NCI-H82 treated with DMSO at 0.1 percent for 48 hours (cell line): ENCODE measurements at regions not wholly inside any gene's neighbourhood (a gene's known extent, or its start where the extent isn't known, plus 50 kb on each side); places are given as distances from the start of the nearest gene placed in this dataset.

Source experiments
- DNase-seq: peaks from one replicate; lab custom pipeline; 2025; ENCODE audit not compliant: unreplicated experiment; lab: John Stamatoyannopoulos, UW

- DNase-seq, result no peak
Observed at GRCh38 chr5:93010037-93010436, 571.0 kb downstream of the NR2F1-AS1 start.

DNA sequence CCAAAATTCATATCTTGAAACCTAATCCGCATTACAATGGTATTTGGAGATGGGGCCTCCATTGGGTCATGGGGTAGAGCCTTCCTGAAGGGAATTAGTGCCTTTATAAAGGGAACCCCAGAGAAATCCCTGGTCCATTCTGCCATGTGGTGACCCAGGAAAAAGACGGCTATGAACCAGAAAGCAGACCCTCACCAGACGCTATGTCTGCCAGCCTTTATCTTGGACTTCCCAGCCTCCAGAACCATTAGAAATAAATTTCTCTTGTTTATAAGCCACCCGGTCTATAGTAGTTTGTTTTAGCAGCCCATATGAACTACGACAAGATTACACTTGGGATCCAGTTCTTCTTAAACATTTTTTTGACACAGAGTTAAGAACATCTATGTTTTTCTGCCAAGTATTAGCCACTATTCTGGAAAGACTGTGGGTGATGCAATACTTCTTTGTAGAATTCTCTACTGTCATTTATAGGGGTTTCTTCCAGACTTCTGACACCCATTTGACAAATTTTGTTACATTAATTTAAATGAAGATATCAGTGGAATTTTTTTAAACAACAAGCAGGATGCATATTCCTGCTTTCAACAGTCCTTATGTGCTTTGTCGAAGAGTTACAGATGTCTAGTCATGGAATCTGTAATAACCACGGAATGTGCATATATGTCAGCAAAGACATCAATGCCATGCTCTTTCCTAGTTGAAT lies 572.4 kb downstream of the NR2F1-AS1 start:
- DNase-seq, result no peak

GRCh38 chr5:93006915-93007314 lies 574.1 kb downstream of the NR2F1-AS1 start:
- no peak for DNase-seq

DNA sequence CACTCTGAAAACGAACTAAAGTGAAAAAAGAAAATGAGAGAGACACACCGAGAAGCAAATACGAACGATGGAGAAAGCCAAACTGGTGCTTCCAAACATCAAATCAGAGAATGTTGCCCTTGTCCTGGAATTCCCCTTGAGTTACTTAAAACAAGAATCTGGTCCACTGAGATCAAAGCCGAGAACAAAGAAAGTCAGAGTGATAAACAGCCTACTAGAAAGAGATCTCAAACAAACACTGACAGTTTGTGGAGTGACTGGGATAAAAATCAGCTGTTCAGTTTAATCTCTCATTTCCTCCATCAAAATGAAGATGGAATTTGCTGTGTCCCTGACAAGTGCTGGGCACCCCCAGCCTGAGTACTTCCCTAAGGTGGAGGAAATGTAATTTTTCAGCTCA lies 582.6 kb downstream of the NR2F1-AS1 start:
- DNase-seq, result no peak

GRCh38 chr5:92994392-92994791 lies 586.6 kb downstream of the NR2F1-AS1 start:
- no peak for DNase-seq

GRCh38 chr5:92992073-92992472 lies 588.9 kb downstream of the NR2F1-AS1 start:
- DNase-seq, result no peak

DNA sequence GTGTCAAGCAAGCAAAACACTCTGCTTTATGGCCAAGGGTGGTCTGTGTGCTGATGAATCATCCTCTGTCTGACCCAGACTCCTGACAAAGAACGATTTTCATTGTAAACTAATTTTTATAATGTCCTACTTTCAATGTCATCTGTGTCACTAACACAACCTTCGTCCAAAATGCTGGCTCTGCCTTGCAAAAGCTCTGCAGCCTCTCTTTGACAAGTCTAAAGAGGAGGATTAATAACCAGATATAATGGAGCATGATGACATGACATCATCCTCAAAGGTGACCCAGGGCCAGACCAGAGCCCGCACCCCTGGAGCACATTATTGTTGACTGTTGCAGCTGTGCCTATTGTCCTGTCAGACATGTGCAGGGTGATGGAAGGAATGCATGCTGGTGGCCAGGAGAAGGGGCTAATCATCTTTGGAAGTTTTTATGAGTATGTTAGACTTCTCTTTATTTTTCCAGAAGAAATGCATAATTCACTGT lies 589.4 kb downstream of the NR2F1-AS1 start:
- no peak for DNase-seq

DNA sequence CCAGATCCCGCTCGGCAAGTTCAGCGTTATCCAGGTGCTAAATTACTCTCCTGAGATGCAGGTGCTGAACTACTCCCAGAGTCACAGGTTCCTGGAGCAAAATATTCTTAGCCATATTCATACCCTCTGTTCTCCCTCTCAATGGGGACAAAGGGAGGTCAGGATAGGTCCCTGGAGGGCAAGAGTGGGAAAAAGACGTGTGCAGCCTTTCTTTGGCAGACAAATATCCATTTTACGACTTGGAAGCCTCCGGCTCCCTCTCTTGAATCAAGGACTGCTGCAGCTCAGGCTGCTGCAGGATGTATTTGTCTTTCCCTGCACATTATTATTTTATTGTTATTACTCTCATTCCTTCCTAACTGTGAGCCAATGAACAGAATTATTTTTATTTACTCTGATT lies 590.2 kb downstream of the NR2F1-AS1 start:
- DNase-seq, result no peak

- no peak for DNase-seq
Observed at GRCh38 chr5:92981001-92981400, 600.0 kb downstream of the NR2F1-AS1 start.

- DNase-seq, result no peak
Observed at GRCh38 chr5:92980491-92980890, 600.5 kb downstream of the NR2F1-AS1 start.

GRCh38 chr5:92979716-92980115 lies 601.3 kb downstream of the NR2F1-AS1 start:
- no peak for DNase-seq

DNA sequence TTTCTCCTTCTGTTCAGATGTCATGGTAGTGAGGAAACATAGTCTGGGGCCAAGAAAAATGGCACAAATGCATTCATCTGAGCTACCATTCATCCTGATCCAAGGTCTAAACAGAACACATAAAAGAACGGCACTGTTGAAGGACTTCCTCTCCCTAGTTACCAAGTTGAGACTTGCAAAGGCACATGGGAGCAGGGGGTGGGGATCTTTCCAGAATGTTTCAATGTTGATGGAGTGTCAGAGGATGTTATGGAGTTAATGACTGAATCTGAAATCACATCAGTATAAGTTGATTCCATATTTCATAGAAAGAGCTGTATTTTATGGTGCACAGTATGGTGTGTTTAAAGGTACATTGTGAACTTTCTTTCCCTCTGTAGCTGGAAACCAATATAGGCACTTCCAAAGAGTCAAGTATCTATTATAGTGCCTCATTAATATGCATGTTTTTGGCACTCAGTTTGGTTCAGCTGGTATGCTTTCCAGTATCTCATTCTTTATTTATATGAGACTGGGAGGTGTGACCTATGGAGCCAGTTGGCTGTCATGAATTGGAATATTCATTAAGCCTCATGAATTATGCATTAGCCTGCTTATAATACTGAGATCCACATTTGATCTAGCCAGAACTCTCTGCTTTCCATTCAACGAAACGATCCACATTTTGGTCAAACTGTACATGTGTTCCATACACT lies 603.0 kb downstream of the NR2F1-AS1 start:
- no peak for DNase-seq

DNA sequence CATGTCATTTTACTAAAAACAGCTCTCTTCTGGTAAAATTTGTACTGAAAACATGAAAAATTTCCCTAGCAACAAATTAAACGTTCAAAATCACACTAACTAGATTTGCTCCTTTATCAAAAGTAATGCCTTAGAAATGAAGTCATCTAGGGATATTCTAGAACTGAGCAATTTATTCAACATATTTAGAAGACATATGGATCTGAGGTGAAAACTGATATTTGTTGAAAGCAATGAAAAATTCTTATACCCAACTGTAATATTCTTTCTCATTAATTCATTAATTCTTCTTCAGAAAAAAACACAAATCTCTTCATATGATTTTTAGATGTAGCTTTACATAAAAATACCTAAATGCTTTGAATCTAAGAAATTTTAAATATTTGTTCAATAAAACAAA lies 604.9 kb downstream of the NR2F1-AS1 start:
- DNase-seq, result no peak

- DNase-seq, result no peak
Observed at GRCh38 chr5:92969781-92970237, 611.2 kb downstream of the NR2F1-AS1 start.

GRCh38 chr5:92969191-92969780 lies 611.7 kb downstream of the NR2F1-AS1 start:
- no peak for DNase-seq

DNA sequence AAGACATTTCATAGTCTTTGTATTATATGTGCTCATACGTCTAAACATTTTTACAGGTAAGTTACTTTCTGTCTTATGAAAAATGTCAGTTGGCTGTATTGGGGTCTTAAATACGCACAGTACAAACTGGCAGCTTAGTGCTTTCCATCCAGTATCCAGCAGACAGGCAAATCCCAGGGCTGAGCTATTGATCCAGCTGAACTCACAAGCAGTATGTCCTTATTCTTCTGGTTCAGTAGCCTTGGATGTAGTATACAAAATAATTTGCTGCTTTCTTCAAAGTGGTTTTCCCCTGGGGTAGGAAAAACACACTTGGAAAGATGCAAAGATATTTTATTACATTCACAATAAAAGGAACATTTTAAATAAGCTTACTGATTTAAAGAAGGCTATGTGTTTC lies 617.2 kb downstream of the NR2F1-AS1 start:
- no peak for DNase-seq

DNA sequence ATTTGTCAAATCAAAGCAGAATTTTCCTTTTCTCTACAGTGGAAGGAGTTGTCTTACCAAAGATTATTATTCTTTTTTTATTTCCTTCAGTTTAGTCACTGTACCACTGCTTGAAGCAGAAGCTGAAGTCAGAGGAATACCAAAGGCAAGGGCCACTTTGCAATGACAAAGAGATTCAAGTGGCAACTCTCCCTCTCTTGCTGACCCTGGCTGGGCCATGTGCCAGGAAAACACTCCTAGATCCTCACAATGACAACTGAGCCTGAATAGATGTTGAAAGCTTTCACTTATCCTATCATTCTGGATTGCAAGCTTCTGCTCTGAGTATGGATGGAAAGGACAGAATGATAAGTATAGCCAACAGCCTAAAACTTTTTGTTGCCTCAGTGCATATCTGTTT lies 618.3 kb downstream of the NR2F1-AS1 start:
- no peak for DNase-seq

DNA sequence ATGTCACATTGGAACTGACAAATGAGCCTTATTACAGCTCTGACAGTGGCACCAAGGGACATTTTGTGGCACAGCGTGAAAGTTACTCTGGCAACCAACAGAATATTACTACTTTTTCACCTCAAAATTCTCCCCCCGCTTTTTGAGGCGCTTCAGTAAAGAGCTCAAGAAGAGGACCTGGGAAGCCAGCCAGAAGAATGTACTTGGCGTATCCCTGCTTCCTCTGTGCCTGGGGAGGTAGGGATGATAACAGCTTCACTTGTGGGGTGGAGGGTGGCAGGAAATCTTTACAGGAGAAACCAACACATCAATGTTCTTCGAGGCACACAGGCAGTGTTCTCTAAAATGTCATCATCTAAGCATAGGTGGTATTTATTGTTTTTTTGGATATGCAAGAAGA lies 624.1 kb downstream of the NR2F1-AS1 start:
- no peak for DNase-seq

GRCh38 chr5:92952243-92952642 lies 628.8 kb downstream of the NR2F1-AS1 start:
- DNase-seq, result no peak

DNA sequence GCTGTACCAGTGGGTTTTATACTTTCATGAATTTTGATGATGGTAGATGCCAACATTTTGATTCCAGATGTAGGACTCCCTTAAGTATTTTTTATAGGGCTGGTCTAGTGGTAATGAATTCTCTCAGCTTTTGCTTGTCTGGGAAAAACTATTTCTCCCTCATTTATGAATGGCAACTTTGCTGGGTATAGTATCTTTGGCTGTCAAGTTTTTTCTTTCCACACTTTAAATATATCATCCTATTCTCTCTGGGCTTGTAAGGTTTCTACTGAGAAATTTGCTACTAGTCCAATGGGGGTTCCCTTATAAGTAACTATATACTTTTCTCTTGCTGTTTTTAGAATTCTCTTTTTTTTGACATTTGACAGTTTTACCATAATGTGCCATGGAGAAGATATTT lies 629.3 kb downstream of the NR2F1-AS1 start:
- no peak for DNase-seq

GRCh38 chr5:92946546-92946945 lies 634.5 kb downstream of the NR2F1-AS1 start:
- no peak for DNase-seq

DNA sequence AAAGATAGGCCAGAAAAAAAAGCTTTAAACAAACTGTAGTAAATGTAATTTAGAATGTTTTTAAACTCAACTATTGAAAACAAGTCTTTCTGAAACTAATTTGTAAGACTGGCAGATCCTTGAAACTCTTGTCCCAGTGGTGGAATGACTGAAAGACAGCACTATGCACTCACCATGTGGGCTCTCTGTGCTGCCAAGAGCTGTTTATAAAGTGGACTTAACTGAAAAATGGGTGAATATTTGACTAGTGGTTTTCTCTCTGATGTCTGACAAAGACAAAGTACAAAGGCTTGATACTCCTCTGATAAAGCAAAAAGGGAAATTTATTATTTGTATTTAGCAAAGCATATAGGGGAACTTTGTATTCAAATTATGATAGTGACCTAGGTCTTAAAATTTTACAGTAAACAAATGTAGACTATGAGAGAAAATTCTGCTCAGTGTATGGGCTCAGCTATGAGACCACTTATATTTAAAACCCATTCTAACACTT lies 635.4 kb downstream of the NR2F1-AS1 start:
- no peak for DNase-seq
